GM12878 (cell line): ENCODE measurements at regions not wholly inside any gene's neighbourhood (a gene's known extent, or its start where the extent isn't known, plus 50 kb on each side); places are given as distances from the start of the nearest gene placed in this dataset.

Source experiments
- ATAC-seq: fragments of 200-7000 bp; cut with Tn5 transposase; 3 replicates; pipeline ENCODE4 v1.9.1; 2020; ENCODE audit warnings: mild to moderate bottlenecking, moderate library complexity
- BruUV-seq: library from RNA; stranded (reverse); fragments of 400-500 nt; replicated peaks from 2 replicates; lab custom pipeline; 2021; lab: Mats Ljungman, UMichigan
- CTCF ChIA-PET: fragments of 300-600 bp; sonication (Branson Sonifier 250); formaldehyde crosslinking; extraction: SDS; loops from one replicate; lab custom pipeline; 2021; ENCODE audit warnings: inconsistent platforms; lab: Yijun Ruan, JAX
- POLR2A ChIA-PET: fragments of 350-600 bp; formaldehyde crosslinking; extraction: SDS; loops from one replicate; lab custom pipeline; 2021; ENCODE audit warnings: inconsistent platforms; lab: Charles Lee
- RAD21 ChIA-PET: fragments of 300-600 bp; sonication (Branson Sonifier 250); formaldehyde crosslinking; loops from one replicate; lab custom pipeline; 2023; ENCODE audit warnings: antibody characterized with exemption; ENCODE audit not compliant: unreplicated experiment; lab: Charles Lee
- SMC1A ChIA-PET: fragments of 300-600 bp; sonication (Branson Sonifier 250); formaldehyde crosslinking; loops from one replicate; lab custom pipeline; 2023; ENCODE audit not compliant: unreplicated experiment, uncharacterized antibody; lab: Charles Lee
- DNase-seq: peaks from one replicate; pipeline ENCODE4 v3.0.0-alpha.2; 2011; ENCODE audit warnings: low read depth, low spot score
- FAIRE-seq: peaks from 3 replicates; lab custom pipeline; 2011; peaks lifted over from hg19 to GRCh38; lab: Jason Lieb, UNC
- H2AFZ ChIP-seq: 2 replicates; pipeline ENCODE4 v1.6.0; 2011; ENCODE audit warnings: low read depth, low read length, control low read depth; ENCODE audit not compliant: control insufficient read depth
- H3K27ac ChIP-seq: 2 replicates; pipeline ENCODE4 v1.5.1; 2011; ENCODE audit warnings: control low read depth; ENCODE audit not compliant: control insufficient read depth, insufficient read depth
- H3K27me3 ChIP-seq, 2 experiments: replicated peaks in 1 of 2; 2 replicates each; pipeline versions ENCODE4 v1.6.0 to v1.6.1; 2011; ENCODE audit warnings: low read length in 1 of 2; ENCODE audit not compliant: control insufficient read depth in 2 of 2, insufficient read depth in 2 of 2
- H3K36me3 ChIP-seq, 2 experiments: 2 replicates each; pipeline ENCODE4 v1.5.1; 2011; ENCODE audit warnings: low read length in 1 of 2; ENCODE audit not compliant: control insufficient read depth in 2 of 2, insufficient read depth in 2 of 2
- H3K4me1 ChIP-seq: 2 replicates; pipeline ENCODE4 v1.6.1; 2011; ENCODE audit warnings: mild to moderate bottlenecking, low read length, moderate library complexity, mixed read lengths; ENCODE audit not compliant: control insufficient read depth, insufficient read depth
- H3K4me2 ChIP-seq: 2 replicates; pipeline ENCODE4 v1.6.0; 2011; ENCODE audit warnings: control low read depth; ENCODE audit not compliant: control insufficient read depth, insufficient read depth
- H3K4me3 ChIP-seq: fragments of 200-600 bp; sonication (generic); 2 replicates; pipeline ENCODE4 v1.5.1; 2016
- H3K79me2 ChIP-seq: 2 replicates; pipeline ENCODE4 v1.6.0; 2011; ENCODE audit warnings: low read length; ENCODE audit not compliant: control insufficient read depth, insufficient read depth
- H3K9ac ChIP-seq: 2 replicates; pipeline ENCODE4 v1.8.0; 2011; ENCODE audit warnings: low read length, control low read depth, mixed read lengths; ENCODE audit not compliant: control insufficient read depth, insufficient read depth
- H3K9me3 ChIP-seq: replicated peaks from 3 replicates; pipeline ENCODE4 v1.5.1; 2011; ENCODE audit warnings: mild to moderate bottlenecking, low read length; ENCODE audit not compliant: control insufficient read depth, insufficient read depth
- H4K20me1 ChIP-seq: 2 replicates; pipeline ENCODE4 v1.6.0; 2011; ENCODE audit not compliant: control insufficient read depth, insufficient read depth
- ATF7 ChIP-seq: fragments of 450-650 bp; IDR thresholded peaks from 2 replicates; pipeline ENCODE4 v1.6.1; 2016; ENCODE audit warnings: low read depth, mild to moderate bottlenecking
- BCLAF1 ChIP-seq: fragments of 450-650 bp; IDR thresholded peaks from 2 replicates; pipeline ENCODE4 v1.6.1; 2017; ENCODE audit warnings: antibody characterized with exemption, mild to moderate bottlenecking, moderate library complexity
- E2F4 ChIP-seq: IDR thresholded peaks from 2 replicates; pipeline ENCODE4 v1.6.1; 2012; ENCODE audit warnings: low read depth, low read length, improper control_type of control experiment
- HSF1 ChIP-seq: fragments of 150-350 bp; IDR thresholded peaks from 2 replicates; pipeline ENCODE4 v1.6.1; 2014; ENCODE audit warnings: mild to moderate bottlenecking, low read depth, low read length
- MAX ChIP-seq: IDR thresholded peaks from 2 replicates; pipeline ENCODE4 v1.6.1; 2012; ENCODE audit warnings: low read depth, low read length, improper control_type of control experiment
- MLLT1 ChIP-seq: fragments of 450-650 bp; IDR thresholded peaks from 2 replicates; pipeline ENCODE4 v1.6.1; 2016; ENCODE audit warnings: mild to moderate bottlenecking
- SKIL ChIP-seq: fragments of 450-650 bp; IDR thresholded peaks from 2 replicates; pipeline ENCODE4 v1.6.1; 2017; ENCODE audit warnings: mild to moderate bottlenecking, low read depth, inconsistent platforms; ENCODE audit not compliant: poor library complexity, severe bottlenecking
- WRNIP1 ChIP-seq: IDR thresholded peaks from 2 replicates; pipeline ENCODE4 v1.6.1; 2011; ENCODE audit warnings: low read depth, low read length, improper control_type of control experiment, borderline replicate concordance
- ZNF384 ChIP-seq: IDR thresholded peaks from 2 replicates; pipeline ENCODE4 v1.6.1; 2012; ENCODE audit warnings: low read depth, mild to moderate bottlenecking, low read length, improper control_type of control experiment, borderline replicate concordance
- ZNF622 ChIP-seq: fragments of 450-650 bp; IDR thresholded peaks from 2 replicates; pipeline ENCODE4 v1.6.1; 2017; ENCODE audit warnings: mild to moderate bottlenecking, inconsistent platforms
- WGBS: methylation state at CpG from one replicate; pipeline ENCODE4 v1.1.6; 2016; ENCODE audit warnings: low lambda C conversion rate; ENCODE audit not compliant: insufficient replicate concordance, insufficient coverage; ENCODE audit errors: missing lambda C conversion rate; 5-methylcytosine and 5-hydroxymethylcytosine counted together
- in situ Hi-C: fragments of 300-500 bp; cut with MboI; formaldehyde crosslinking; loops from 9 replicates; pipeline ENCODE4 v1.14.3; 2018; ENCODE audit warnings: mixed read lengths
- intact Hi-C: fragments of 100-400 bp; cut with micrococcal nuclease; formaldehyde crosslinking; loops from one replicate; pipeline ENCODE4 v1.14.2; 2022; ENCODE audit not compliant: unreplicated experiment

- ChIA-PET SMC1A (interaction anchor here (0.6 to 1.1 kb wide), 2 partner anchors 30 to 31 kb away, joined by 3 read pairs; no protein-coding TSS in a partner anchor), RAD21 (no interaction called here), CTCF (no interaction called here), POLR2A (no interaction called here)
- no peaks in the 10 kb centered on the region for H3K36me3 ChIP-seq
- H3K27ac ChIP-seq: no peak overlapping the region
- DNase-seq: no peak
- H3K4me2 ChIP-seq: no peak overlapping the region
- no peak for ATAC-seq
- H3K4me1 ChIP-seq: no peaks in the 10 kb centered on the region
- no peaks in the 10 kb centered on the region for H3K79me2 ChIP-seq
- H3K9me3 ChIP-seq: no peaks in the 10 kb centered on the region; the same call in 2 of the 3 replicates
- no TSS peak for BruUV-seq
- no peak overlapping the region for H3K9ac ChIP-seq
- no peak overlapping the region for H3K4me3 ChIP-seq
- WGBS: 20% methylated on average over 17 of the region's 17 CpGs
- no peak overlapping the region for H2AFZ ChIP-seq
- no peaks in the 10 kb centered on the region for H4K20me1 ChIP-seq
- no peaks in the 10 kb centered on the region for H3K27me3 ChIP-seq
- FAIRE-seq: no peak
- in situ Hi-C loops (no loop called here), intact Hi-C loops (no loop called here)
- TF ChIP-seq HSF1 (no peak), ZNF622 (no peak), E2F4 (no peak), SKIL (no peak), WRNIP1 (no peak), MLLT1 (no peak), BCLAF1 (no peak), ZNF384 (no peak), ATF7 (no peak), MAX (no peak)
Observed at GRCh38 chr13:22496803-22497508, 683.8 kb upstream of the SGCG start.
